AG04449 (cell line): ENCODE measurements at regions not wholly inside any gene's neighbourhood (a gene's known extent, or its start where the extent isn't known, plus 50 kb on each side); places are given as distances from the start of the nearest gene placed in this dataset.

Experiments used
- CTCF ChIA-PET: fragments of 350-600 bp; formaldehyde crosslinking; extraction: SDS; loops from one replicate; lab custom pipeline; 2021; ENCODE audit warnings: antibody characterized with exemption; lab: Yijun Ruan, JAX
- POLR2A ChIA-PET: fragments of 400-600, 350-600 bp; formaldehyde crosslinking; extraction: SDS; loops from one replicate; lab custom pipeline; 2020; ENCODE audit warnings: antibody characterized with exemption, inconsistent platforms; lab: Yijun Ruan, JAX
- DNase-seq: peaks from one replicate; pipeline ENCODE4 v3.0.0-alpha.2; 2010; ENCODE audit warnings: low read depth, low spot score
- H3K4me3 ChIP-seq: 2 replicates; pipeline ENCODE4 v1.5.1; 2011; ENCODE audit warnings: low read depth, mild to moderate bottlenecking, control low read depth, low read length
- TF ChIP-seq, protein P1 (sequence below): IDR thresholded peaks from one replicate; pipeline ENCODE4 v1.5.1; 2011; ENCODE audit warnings: mild to moderate bottlenecking, moderate library complexity, low read length, control low read depth, inconsistent platforms; ENCODE audit not compliant: insufficient read depth; ENCODE audit errors: missing control alignments

DNA sequence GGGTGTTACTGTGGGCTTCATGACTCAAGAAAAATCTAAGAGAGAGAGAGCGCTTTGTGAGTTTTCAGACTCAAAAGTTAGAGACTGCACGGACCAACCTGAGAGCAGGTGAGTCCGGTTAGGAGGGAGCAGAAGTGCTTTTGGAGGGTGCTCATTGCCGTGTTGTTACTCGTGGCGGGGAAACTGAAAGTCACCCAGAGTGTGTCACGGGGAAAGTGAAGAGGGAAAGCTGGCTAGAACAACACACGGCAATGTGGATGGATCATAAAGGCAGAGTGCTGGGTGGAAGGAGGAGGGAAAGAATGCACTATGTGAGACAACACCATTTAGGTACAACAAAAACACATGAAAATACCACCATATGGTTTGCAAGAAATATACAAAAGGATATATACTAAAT is 112.3 kb downstream of the BDH1 start:
- ChIA-PET POLR2A (no interaction called here), CTCF (interaction anchor here (1.4 kb wide), 1 partner anchor 15 kb away, joined by 4 read pairs; no protein-coding TSS in a partner anchor)
- H3K4me3 ChIP-seq: no peak overlapping the region
- no peak for DNase-seq
- TF ChIP-seq, protein P1, sequence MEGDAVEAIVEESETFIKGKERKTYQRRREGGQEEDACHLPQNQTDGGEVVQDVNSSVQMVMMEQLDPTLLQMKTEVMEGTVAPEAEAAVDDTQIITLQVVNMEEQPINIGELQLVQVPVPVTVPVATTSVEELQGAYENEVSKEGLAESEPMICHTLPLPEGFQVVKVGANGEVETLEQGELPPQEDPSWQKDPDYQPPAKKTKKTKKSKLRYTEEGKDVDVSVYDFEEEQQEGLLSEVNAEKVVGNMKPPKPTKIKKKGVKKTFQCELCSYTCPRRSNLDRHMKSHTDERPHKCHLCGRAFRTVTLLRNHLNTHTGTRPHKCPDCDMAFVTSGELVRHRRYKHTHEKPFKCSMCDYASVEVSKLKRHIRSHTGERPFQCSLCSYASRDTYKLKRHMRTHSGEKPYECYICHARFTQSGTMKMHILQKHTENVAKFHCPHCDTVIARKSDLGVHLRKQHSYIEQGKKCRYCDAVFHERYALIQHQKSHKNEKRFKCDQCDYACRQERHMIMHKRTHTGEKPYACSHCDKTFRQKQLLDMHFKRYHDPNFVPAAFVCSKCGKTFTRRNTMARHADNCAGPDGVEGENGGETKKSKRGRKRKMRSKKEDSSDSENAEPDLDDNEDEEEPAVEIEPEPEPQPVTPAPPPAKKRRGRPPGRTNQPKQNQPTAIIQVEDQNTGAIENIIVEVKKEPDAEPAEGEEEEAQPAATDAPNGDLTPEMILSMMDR: no peak

DNA sequence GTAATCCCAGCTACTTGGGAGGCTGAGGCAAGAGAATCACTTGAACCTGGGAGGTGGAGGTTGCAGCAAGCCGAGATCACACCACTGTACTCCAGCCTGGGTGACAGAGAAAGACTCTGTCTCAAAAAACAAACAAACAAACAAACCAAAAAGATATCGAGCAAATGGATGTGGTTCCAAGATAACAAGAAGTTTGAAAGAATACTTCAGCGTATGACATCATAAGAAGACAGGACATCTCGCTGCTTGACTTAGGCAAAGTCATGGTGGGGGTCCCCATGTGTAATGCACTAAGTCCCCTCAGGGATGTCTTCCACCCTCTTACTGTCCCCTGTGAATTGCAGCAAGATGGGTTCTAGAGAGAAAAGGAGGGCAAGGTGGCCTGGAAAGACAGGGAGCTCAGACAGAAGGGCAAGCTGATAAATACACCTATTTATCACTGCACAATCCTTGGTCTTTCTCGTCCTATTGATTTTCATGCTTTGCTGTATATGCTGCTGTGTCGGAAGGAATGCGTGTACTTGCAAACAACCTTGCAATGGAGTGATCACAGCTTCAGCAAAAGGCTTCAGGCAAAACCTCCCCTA is 115.0 kb downstream of the BDH1 start:
- TF ChIP-seq, protein P1: no peak
- POLR2A ChIA-PET: interaction anchor here (0.6 kb wide), 1 partner anchor 11 kb away, joined by 3 read pairs; no protein-coding TSS in a partner anchor

DNA sequence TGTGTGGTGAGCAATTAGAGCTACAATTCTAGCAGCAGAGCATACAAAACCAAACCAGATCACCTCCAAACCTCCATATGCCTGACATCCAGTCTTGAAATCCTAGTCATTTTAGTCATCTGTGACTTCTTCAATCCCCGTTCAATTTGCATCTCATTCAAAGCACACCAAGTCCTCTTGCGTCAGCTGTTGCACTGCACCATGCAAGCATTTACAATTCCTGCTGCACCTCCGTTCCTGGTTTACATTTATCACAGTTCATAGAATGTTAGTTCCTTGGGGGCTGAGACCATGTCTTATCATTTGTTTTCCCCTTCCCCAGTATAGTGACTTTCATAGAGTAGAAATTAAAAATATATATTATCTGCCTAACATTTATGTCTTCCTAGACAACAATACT is 116.9 kb downstream of the BDH1 start:
- no peak for DNase-seq
- ChIA-PET CTCF (no interaction called here), POLR2A (no interaction called here)
- no peak overlapping the region for H3K4me3 ChIP-seq
- TF ChIP-seq, protein P1: no peak

More for the DNA sequence above, 115.0 kb downstream of the BDH1 start:
- DNase-seq: no peak
- H3K4me3 ChIP-seq: no peak overlapping the region
- CTCF ChIA-PET: interaction anchor here (1.1 kb wide), 1 partner anchor 11 kb away, joined by 3 read pairs; no protein-coding TSS in a partner anchor

DNA sequence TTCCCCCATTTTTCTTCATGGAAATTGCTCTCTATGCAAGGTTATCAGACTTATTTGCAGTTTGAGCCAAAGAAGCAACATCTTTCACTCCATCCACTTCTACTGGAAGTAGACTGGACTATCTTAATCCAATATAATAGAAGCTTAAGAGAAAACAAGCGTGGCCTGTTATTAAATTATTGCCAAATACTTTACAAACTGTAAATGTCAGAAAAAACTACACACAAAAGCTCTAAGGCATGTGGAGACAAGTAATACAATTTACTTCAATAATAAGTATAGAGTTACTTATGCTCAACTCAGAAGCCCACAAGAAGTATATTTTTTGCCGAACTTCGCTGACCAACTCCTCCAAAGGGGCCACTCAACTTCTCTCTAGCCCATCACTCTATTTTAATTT is 120.3 kb downstream of the BDH1 start:
- CTCF ChIA-PET: interaction anchor here (0.8 to 1.7 kb wide), 2 partner anchors 10 to 178 kb away, joined by 3 to 4 read pairs; no protein-coding TSS in a partner anchor
- POLR2A ChIA-PET: no interaction called here
- DNase-seq: no peak
- H3K4me3 ChIP-seq: no peak overlapping the region
- TF ChIP-seq, protein P1: no peak

DNA sequence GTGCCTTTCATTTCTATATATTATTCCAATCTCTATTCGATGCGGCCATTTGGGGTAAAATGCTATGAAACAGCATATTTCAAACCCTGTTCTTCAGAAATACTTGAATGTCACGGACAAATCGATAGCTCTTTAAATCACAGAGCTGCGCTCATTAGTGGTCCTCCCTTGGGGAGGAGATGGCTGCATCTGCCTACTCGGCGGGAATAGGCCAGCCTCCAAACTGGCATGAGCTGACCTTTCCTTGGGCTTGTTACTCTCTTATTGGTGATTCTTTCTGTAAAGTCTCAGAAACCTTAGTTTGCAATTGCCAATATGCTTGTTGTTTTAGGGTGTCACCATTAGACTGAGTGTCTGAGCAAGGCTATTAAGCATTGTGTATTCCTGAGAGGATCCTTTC is 120.9 kb downstream of the BDH1 start:
- POLR2A ChIA-PET: no interaction called here
- CTCF ChIA-PET: interaction anchor here (0.8 to 1.7 kb wide), 2 partner anchors 11 to 178 kb away, joined by 3 to 4 read pairs; no protein-coding TSS in a partner anchor
- no peak for DNase-seq
- H3K4me3 ChIP-seq: no peak overlapping the region
- TF ChIP-seq, protein P1: no peak

DNA sequence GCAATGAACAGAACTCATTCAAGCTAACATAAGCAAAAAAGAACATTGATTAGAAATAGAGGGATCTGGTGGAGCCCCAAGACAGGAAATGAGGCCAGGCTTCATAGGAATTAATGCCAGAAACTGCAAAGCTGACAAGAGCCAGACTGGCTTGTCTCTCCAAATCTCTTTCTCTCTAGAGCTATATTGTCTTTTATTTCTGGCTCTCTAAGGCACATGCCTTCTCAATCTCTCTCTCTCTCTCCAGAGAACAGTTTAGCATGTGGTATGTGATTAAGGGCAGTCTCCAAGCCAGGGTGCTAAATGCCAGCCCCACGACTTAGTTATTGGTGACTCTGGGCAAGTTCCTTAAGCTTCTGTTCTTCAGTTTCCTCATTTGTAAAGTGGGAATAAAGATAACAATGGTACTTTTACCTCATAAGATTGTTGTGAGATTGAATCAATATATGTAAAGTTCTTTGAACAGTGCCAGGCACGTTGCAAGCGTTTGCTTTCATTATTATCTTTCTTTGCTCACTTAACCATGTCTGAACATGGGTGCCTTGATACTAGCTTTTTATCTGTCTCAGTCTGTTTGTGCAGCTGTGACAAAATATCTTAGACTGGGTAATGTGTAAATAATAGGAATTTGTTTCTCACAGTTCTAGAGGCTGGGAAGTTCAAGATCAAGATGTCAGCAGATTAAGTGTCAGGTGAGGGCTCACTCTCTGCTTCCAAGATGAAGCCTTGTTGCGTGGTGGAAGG is 123.2 kb downstream of the BDH1 start:
- TF ChIP-seq, protein P1: no peak
- DNase-seq: no peak
- CTCF ChIA-PET: interaction anchor here (0.9 to 1.2 kb wide), 2 partner anchors 14 to 26 kb away, joined by 3 to 4 read pairs; no protein-coding TSS in a partner anchor
- POLR2A ChIA-PET: no interaction called here
- H3K4me3 ChIP-seq: no peak overlapping the region
